GM23248 (cell line): ENCODE measurements at regions not wholly inside any gene's neighbourhood (a gene's known extent, or its start where the extent isn't known, plus 50 kb on each side); places are given as distances from the start of the nearest gene placed in this dataset.

Source experiments
- DNase-seq: peaks from one replicate; pipeline ENCODE4 v3.0.0-alpha.2; 2015
- H2AFZ ChIP-seq: fragments of 200-600 bp; sonication (generic); 2 replicates; pipeline ENCODE4 v1.6.1; 2016; ENCODE audit warnings: antibody characterized with exemption
- H3F3A ChIP-seq: fragments of 200-600 bp; sonication (generic); 2 replicates; pipeline ENCODE4 v1.6.1; 2016; ENCODE audit warnings: mild to moderate bottlenecking, antibody characterized with exemption, mixed run types; ENCODE audit not compliant: insufficient read depth
- H3K27ac ChIP-seq: fragments of 200-600 bp; sonication (generic); 2 replicates; pipeline ENCODE4 v1.5.1; 2016; ENCODE audit warnings: mild to moderate bottlenecking
- H3K27me3 ChIP-seq: fragments of 200-600 bp; sonication (generic); replicated peaks from 2 replicates; pipeline ENCODE4 v1.6.1; 2016; ENCODE audit warnings: mild to moderate bottlenecking; ENCODE audit not compliant: insufficient read depth
- H3K36me3 ChIP-seq: fragments of 200-600 bp; sonication (generic); 2 replicates; pipeline ENCODE4 v1.6.1; 2016; ENCODE audit warnings: low read depth, mild to moderate bottlenecking
- H3K4me1 ChIP-seq: fragments of 200-600 bp; sonication (generic); 2 replicates; pipeline ENCODE4 v1.6.1; 2016; ENCODE audit warnings: mild to moderate bottlenecking; ENCODE audit not compliant: insufficient read depth
- H3K4me2 ChIP-seq: fragments of 200-600 bp; sonication (generic); one replicate; pipeline ENCODE4 v1.6.1; 2016; ENCODE audit warnings: mild to moderate bottlenecking; ENCODE audit not compliant: unreplicated experiment
- H3K4me3 ChIP-seq: fragments of 200-600 bp; sonication (generic); 2 replicates; pipeline ENCODE4 v1.5.1; 2016; ENCODE audit warnings: mild to moderate bottlenecking
- H3K79me2 ChIP-seq: fragments of 200-600 bp; sonication (generic); 2 replicates; pipeline ENCODE4 v1.6.1; 2016; ENCODE audit warnings: mild to moderate bottlenecking; ENCODE audit not compliant: insufficient read depth
- H3K9ac ChIP-seq: fragments of 200-600 bp; sonication (generic); 2 replicates; pipeline ENCODE4 v1.6.1; 2016; ENCODE audit warnings: mild to moderate bottlenecking
- H3K9me2 ChIP-seq: fragments of 200-600 bp; sonication (generic); 2 replicates; pipeline ENCODE4 v1.6.1; 2016; ENCODE audit warnings: mixed run types, mild to moderate bottlenecking, moderate library complexity; ENCODE audit not compliant: insufficient read depth
- H3K9me3 ChIP-seq: fragments of 200-600 bp; sonication (generic); one replicate; pipeline ENCODE4 v1.6.1; 2017; ENCODE audit warnings: low read depth
- H4K20me1 ChIP-seq: fragments of 200-600 bp; sonication (generic); 2 replicates; pipeline ENCODE4 v1.6.0; 2016; ENCODE audit not compliant: insufficient read depth
- EZH2 ChIP-seq: fragments of 200-600 bp; sonication (generic); IDR thresholded peaks from 2 replicates; pipeline ENCODE4 v1.6.1; 2018; ENCODE audit warnings: antibody characterized with exemption, mild to moderate bottlenecking; ENCODE audit not compliant: insufficient read depth, poor library complexity, severe bottlenecking
- EZH2phosphoT487 ChIP-seq: fragments of 200-600 bp; sonication (generic); IDR thresholded peaks from 2 replicates; pipeline ENCODE4 v1.6.1; 2018; ENCODE audit warnings: antibody characterized with exemption, moderate library complexity, mild to moderate bottlenecking, low read depth; ENCODE audit not compliant: insufficient read depth
- WGBS, 2 experiments: methylation state at CpG; one replicate each; pipeline ENCODE4 v1.1.6; 2015 to 2017; ENCODE audit warnings: low lambda C conversion rate in 2 of 2, low coverage in 1 of 2; ENCODE audit errors: missing lambda C conversion rate in 2 of 2; 5-methylcytosine and 5-hydroxymethylcytosine counted together
- in situ Hi-C: fragments of 300-500 bp; cut with MboI; formaldehyde crosslinking; loops from 2 replicates; pipeline ENCODE4 v1.15.0; 2020

DNA sequence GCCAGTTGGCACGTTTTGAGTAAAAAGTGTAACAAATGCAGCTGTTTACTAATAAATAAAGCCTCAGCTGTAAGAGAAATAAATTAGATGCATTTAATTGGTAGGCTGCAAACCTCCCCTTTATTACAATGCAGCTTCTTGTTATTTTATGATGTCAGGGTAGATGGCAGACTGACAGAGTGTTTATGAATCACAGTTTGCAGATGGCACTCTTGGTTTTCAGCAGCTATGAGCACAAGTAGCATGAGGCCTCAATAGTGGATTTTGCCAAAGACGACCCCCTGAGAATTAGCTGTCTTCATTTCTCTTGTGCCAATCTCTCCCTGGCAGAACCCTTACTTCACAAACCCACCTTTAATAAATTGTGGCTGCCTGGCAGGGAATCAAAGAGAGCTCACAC, 161.2 kb upstream of the C1orf87 start:
- in situ Hi-C loops = no loop called here
- no peak overlapping the region for H3K4me2 ChIP-seq
- H3K79me2 ChIP-seq = no peaks in the 10 kb centered on the region
- 20 to 26% methylated on average over 2 of the region's 2 CpGs for WGBS, 2 experiments
- no peak overlapping the region for H3K4me3 ChIP-seq
- peak; percentile 33 for DNase-seq
- no peak overlapping the region for H2AFZ ChIP-seq
- no peaks in the 10 kb centered on the region for H3F3A ChIP-seq
- no peak overlapping the region for H3K27ac ChIP-seq
- TF ChIP-seq EZH2 (no peak), EZH2phosphoT487 (no peak)
- H3K9me3 ChIP-seq = no peaks in the 10 kb centered on the region
- no peaks in the 10 kb centered on the region for H4K20me1 ChIP-seq
- H3K27me3 ChIP-seq = no peaks in the 10 kb centered on the region
- no peaks in the 10 kb centered on the region for H3K4me1 ChIP-seq
- no peaks in the 10 kb centered on the region for H3K9me2 ChIP-seq
- H3K9ac ChIP-seq = no peak overlapping the region
- H3K36me3 ChIP-seq = no peaks in the 10 kb centered on the region

DNA sequence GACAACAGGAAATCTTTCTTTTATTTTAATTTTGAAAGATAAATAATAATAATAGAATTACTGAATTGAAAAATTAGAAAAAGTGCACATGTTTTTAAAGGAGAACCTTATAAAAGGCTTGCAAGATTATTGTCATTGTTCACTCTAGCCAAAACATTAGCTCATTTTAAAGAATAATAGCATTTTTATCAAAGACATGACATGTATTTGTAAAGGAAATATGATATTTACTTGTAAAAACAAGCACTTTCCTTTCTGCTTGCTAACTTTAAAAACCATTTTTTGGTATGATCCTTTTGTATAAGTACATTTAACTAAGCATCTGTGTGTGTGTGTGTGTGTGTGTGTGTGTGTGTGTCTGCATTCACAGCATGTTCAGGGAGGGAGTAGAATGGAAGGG, 156.3 kb upstream of the C1orf87 start:
- TF ChIP-seq EZH2phosphoT487 (no peak), EZH2 (no peak)
- H3K36me3 ChIP-seq = no peaks in the 10 kb centered on the region
- peaks cover 14% of the 10 kb centered on the region for H3F3A ChIP-seq
- no peak overlapping the region for H3K9ac ChIP-seq
- no peaks in the 10 kb centered on the region for H3K9me2 ChIP-seq
- no peak overlapping the region for H3K27ac ChIP-seq
- in situ Hi-C loops = no loop called here
- H3K4me2 ChIP-seq = no peak overlapping the region
- no peak overlapping the region for H2AFZ ChIP-seq
- H3K79me2 ChIP-seq = no peaks in the 10 kb centered on the region
- no peaks in the 10 kb centered on the region for H3K9me3 ChIP-seq
- no peaks in the 10 kb centered on the region for H4K20me1 ChIP-seq
- no peak for DNase-seq
- H3K4me3 ChIP-seq = no peak overlapping the region
- no peaks in the 10 kb centered on the region for H3K27me3 ChIP-seq
- peaks cover 16% of the 10 kb centered on the region for H3K4me1 ChIP-seq

DNA sequence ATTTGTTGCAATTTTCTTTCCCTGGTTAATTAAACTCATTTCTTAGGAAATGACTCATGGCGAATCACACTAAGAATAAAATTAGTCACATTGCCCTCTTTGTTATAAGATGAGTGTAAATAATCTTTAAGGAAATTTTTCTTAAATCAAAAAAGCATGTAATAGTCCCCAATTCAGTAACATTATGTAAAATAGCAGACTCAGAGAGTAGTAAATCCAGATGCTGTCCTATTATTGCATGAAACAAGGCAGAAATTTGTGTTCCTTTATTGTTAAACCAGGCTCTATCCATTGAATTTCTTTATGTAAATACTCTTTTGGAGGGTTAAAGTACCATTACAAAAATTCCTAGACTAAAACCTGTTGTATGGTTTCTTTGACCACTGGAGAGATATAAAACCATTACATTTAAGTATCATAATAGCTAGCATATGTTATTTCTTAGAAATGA, 154.5 kb upstream of the C1orf87 start:
- H3K9me2 ChIP-seq = no peaks in the 10 kb centered on the region
- in situ Hi-C loops = no loop called here
- peaks cover 16% of the 10 kb centered on the region for H3K4me1 ChIP-seq
- no peaks in the 10 kb centered on the region for H3K36me3 ChIP-seq
- no peaks in the 10 kb centered on the region for H3K79me2 ChIP-seq
- peak overlapping the region; percentile 15; the same call in 1 of the 2 replicates for H2AFZ ChIP-seq
- TF ChIP-seq EZH2 (no peak), EZH2phosphoT487 (no peak)
- WGBS, 2 experiments = 3 to 13% methylated on average over 1 of the region's 1 CpG
- H3F3A ChIP-seq = peaks cover 14% of the 10 kb centered on the region
- H3K27ac ChIP-seq = peak overlapping the region; percentile 1; the same call in 1 of the 2 replicates
- peak; percentile 41 for DNase-seq
- no peak overlapping the region for H3K4me3 ChIP-seq
- H3K27me3 ChIP-seq = no peaks in the 10 kb centered on the region
- H3K4me2 ChIP-seq = peak overlapping the region; percentile 42
- no peaks in the 10 kb centered on the region for H4K20me1 ChIP-seq
- H3K9me3 ChIP-seq = no peaks in the 10 kb centered on the region
- H3K9ac ChIP-seq = no peak overlapping the region

DNA sequence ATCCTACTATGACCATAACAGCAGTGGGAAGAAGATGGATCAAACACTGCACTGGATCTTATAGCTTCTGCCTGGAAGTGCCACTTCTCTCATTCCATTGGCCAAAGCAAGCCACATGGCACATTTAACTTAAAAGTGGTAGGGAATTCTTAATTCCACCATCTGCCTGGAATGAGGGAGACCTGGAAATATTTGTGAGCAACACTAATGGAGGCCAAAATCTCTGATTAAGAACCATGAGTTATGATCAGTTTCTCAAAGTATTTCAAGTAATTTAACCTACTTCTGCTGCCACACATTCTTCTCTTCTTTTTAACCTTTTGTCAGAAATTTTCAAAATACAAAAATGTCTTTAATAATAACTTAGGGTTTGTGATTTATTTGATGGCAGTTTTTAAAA, 154.0 kb upstream of the C1orf87 start:
- Histone ChIP-seq H3K4me1 (peaks cover 16% of the 10 kb centered on the region), H3K4me3 (no peak overlapping the region), H3K9me3 (no peaks in the 10 kb centered on the region), H3K9me2 (no peaks in the 10 kb centered on the region), H3K9ac (no peak overlapping the region), H2AFZ (peak overlapping the region; percentile 15; the same call in 1 of the 2 replicates), H3K36me3 (no peaks in the 10 kb centered on the region), H3K4me2 (peak overlapping the region; percentile 42), H3K27ac (peak overlapping the region; percentile 1; the same call in 1 of the 2 replicates), H3F3A (peaks cover 14% of the 10 kb centered on the region), H4K20me1 (no peaks in the 10 kb centered on the region), H3K79me2 (no peaks in the 10 kb centered on the region), H3K27me3 (no peaks in the 10 kb centered on the region)
- no peak for TF ChIP-seq EZH2
- TF ChIP-seq EZH2phosphoT487 = no peak
- DNase-seq = peak; percentile 28
- in situ Hi-C loops = no loop called here

DNA sequence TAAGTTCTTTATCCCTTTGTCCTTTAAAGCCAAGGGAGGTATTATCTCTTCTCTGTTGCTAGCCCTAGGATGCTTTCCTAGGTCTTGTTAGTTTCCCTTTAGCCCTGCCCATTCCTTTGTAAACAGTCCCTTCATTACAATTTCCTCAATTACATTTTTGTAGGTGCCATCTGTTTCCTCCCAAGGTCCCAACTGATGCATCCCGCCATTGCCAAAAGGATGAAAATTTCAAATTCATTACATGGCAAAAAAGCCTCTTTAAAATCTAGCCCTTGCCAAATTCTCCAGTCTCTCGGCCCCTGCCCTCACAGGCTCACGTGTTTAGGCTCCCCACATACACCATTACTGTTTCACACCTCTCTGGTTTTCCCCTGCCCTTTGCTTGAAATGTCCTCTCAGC, 151.9 kb upstream of the C1orf87 start:
- Histone ChIP-seq H3K9me3 (no peaks in the 10 kb centered on the region), H3K9me2 (no peaks in the 10 kb centered on the region)

More for the DNA sequence above, 151.9 kb upstream of the C1orf87 start:
- Histone ChIP-seq H3K9ac (no peak overlapping the region), H3F3A (peaks cover 14% of the 10 kb centered on the region), H2AFZ (no peak overlapping the region), H3K4me3 (no peak overlapping the region), H3K27me3 (no peaks in the 10 kb centered on the region), H3K4me2 (no peak overlapping the region), H3K36me3 (no peaks in the 10 kb centered on the region), H3K27ac (no peak overlapping the region), H4K20me1 (no peaks in the 10 kb centered on the region), H3K79me2 (no peaks in the 10 kb centered on the region), H3K4me1 (peaks cover 16% of the 10 kb centered on the region)
- in situ Hi-C loops = no loop called here
- no peak for DNase-seq
- TF ChIP-seq EZH2phosphoT487 = no peak
- TF ChIP-seq EZH2 = no peak
- 87 to 88% methylated on average over 3 of the region's 3 CpGs for WGBS, 2 experiments
